Suprapubic skin (tissue), 4 donors: ENCODE measurements at regions not wholly inside any gene's neighbourhood (a gene's known extent, or its start where the extent isn't known, plus 50 kb on each side); places are given as distances from the start of the nearest gene placed in this dataset.

ENCODE experiments used
- EP300 ChIP-seq: sonication (generic); formaldehyde crosslinking; IDR thresholded peaks from one replicate; pipeline ENCODE4 v1.6.1; 2017; ENCODE audit warnings: antibody characterized with exemption
- POLR2A ChIP-seq, 2 donors: fragments of 450-650 bp; IDR thresholded peaks; one replicate each; pipeline ENCODE4 v1.6.1; 2017; ENCODE audit warnings: antibody characterized with exemption in 2 of 2, mild to moderate bottlenecking in 2 of 2, moderate library complexity in 2 of 2
- POLR2AphosphoS5 ChIP-seq, 3 donors: sonication (generic); formaldehyde crosslinking; IDR thresholded peaks; one replicate each; pipeline ENCODE4 v1.6.1; 2017; ENCODE audit warnings: antibody characterized with exemption in 3 of 3
- TF ChIP-seq, protein P1 (sequence below), 2 donors: fragments of 200-600 bp in 1 of 2; fragments of 450-650 bp in 1 of 2; sonication (generic) in 1 of 2; IDR thresholded peaks; one replicate each; pipeline ENCODE4 v1.5.1; 2016 to 2019; ENCODE audit warnings: antibody characterized with exemption in 2 of 2, mild to moderate bottlenecking in 1 of 2, moderate library complexity in 1 of 2

GRCh38 chrX:129077424-129078170, 445.7 kb downstream of the SMARCA1 start:
- TF ChIP-seq, protein P1, sequence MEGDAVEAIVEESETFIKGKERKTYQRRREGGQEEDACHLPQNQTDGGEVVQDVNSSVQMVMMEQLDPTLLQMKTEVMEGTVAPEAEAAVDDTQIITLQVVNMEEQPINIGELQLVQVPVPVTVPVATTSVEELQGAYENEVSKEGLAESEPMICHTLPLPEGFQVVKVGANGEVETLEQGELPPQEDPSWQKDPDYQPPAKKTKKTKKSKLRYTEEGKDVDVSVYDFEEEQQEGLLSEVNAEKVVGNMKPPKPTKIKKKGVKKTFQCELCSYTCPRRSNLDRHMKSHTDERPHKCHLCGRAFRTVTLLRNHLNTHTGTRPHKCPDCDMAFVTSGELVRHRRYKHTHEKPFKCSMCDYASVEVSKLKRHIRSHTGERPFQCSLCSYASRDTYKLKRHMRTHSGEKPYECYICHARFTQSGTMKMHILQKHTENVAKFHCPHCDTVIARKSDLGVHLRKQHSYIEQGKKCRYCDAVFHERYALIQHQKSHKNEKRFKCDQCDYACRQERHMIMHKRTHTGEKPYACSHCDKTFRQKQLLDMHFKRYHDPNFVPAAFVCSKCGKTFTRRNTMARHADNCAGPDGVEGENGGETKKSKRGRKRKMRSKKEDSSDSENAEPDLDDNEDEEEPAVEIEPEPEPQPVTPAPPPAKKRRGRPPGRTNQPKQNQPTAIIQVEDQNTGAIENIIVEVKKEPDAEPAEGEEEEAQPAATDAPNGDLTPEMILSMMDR (IDR thresholded peaks at IDR 0.05) = no peak
- TF ChIP-seq EP300 (no peak), POLR2A (IDR thresholded peaks at IDR 0.05) (no peak), POLR2AphosphoS5 (IDR thresholded peaks at IDR 0.05) (no peak)
